ENCODE measurements at regions not wholly inside any gene's neighbourhood (a gene's known extent, or its start where the extent isn't known, plus 50 kb on each side); places are given as distances from the start of the nearest gene placed in this dataset.
"Not testable (repeated sequence)": the region's sequence is repeated elsewhere in the genome, so short reads cannot be mapped to it uniquely, and the experiment has no call there.

DNA sequence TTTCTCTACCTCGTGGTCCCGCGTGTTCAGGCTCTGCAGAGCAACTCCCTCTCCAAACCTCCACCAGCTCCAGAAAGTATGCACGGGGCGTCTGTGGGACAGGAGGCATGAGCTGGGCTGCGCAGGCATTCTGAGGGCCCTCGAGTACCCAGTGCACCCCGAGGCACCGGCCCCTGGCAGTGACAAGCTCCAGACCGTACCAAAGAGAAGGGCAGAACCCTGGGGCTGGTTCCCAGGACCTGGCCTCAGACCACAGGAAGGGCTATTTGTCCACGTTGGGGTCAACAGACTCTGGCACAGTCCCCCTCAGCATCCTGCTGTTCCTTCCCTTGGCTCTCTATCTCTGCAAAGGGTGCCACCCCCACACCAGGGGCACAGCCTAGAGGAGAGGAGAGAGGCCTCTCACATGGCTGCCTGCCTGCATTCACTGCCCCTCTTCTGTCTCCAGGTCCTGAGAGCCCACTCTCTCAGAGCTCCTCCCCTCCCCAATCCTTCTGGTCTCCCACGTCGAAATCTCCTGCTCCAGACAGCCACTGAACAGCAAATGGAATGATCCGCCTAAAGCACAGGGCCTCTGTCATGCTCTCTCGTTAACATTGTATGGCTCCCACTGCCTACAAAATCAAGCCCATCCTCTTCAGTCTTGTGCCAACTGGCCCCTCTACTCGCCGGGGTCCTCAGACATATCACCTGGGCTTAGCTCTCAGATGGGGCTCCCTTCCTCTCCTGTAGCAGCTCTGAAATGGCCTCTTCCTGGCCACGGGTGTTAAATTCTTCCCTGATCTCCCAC is 96.3 kb downstream of the OAT start:
- Histone ChIP-seq H3K27ac (no peak overlapping the region), H3K9me3 (no peaks in the 10 kb centered on the region), H3K4me3 (no peak overlapping the region), H3K36me3 (no peaks in the 10 kb centered on the region), H3K4me1 (peaks cover 0 to 5% (median 0%) of the 10 kb centered on the region in 12 donors), H3K27me3 (peaks cover 0 to 6% (median 0%) of the 10 kb centered on the region in 9 donors)
- TF ChIP-seq, protein P1, sequence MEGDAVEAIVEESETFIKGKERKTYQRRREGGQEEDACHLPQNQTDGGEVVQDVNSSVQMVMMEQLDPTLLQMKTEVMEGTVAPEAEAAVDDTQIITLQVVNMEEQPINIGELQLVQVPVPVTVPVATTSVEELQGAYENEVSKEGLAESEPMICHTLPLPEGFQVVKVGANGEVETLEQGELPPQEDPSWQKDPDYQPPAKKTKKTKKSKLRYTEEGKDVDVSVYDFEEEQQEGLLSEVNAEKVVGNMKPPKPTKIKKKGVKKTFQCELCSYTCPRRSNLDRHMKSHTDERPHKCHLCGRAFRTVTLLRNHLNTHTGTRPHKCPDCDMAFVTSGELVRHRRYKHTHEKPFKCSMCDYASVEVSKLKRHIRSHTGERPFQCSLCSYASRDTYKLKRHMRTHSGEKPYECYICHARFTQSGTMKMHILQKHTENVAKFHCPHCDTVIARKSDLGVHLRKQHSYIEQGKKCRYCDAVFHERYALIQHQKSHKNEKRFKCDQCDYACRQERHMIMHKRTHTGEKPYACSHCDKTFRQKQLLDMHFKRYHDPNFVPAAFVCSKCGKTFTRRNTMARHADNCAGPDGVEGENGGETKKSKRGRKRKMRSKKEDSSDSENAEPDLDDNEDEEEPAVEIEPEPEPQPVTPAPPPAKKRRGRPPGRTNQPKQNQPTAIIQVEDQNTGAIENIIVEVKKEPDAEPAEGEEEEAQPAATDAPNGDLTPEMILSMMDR (IDR thresholded peaks at IDR 0.05), result no peak
- no peak for TF ChIP-seq POLR2A (IDR thresholded peaks at IDR 0.05)
- ATAC-seq (no peak), DNase-seq (no peak)
- 68 to 78% (median 73%) methylated on average over 17 to 18 of the region's 18 CpGs for WGBS, 4 donors
- intact Hi-C loops (cut with DNase I), result no loop called here

DNA sequence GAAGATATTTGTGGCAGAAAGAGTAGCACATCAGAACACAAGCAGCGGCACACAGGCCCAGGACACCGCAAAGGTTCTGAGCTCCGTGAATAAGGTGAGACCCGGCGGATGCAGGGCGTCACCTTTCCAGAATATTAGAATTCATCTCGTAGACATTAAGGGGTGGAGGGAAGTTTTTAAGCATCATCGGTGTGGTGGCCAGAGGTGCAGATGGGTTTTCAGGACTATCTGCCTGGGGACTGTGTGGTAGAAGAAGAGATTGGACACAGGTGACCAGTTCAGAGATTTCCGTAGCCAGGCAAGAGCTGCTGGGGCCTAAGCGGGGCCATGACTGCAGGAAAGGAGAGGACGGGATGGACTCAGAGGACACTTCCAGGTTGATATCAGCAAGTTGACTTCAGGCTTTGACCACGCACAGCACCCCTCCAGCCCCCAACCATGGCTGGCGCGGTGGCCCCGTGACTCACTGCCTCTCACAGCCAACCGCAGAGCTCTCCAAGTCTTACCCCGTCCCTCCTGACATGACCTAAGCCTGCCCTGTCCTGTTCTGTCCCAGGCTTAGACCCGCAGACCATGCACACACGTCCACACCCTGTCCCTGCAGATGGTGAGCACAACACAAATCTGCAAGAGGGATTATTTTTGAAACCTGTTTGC is 97.2 kb downstream of the OAT start:
- no peak for ATAC-seq

DNA sequence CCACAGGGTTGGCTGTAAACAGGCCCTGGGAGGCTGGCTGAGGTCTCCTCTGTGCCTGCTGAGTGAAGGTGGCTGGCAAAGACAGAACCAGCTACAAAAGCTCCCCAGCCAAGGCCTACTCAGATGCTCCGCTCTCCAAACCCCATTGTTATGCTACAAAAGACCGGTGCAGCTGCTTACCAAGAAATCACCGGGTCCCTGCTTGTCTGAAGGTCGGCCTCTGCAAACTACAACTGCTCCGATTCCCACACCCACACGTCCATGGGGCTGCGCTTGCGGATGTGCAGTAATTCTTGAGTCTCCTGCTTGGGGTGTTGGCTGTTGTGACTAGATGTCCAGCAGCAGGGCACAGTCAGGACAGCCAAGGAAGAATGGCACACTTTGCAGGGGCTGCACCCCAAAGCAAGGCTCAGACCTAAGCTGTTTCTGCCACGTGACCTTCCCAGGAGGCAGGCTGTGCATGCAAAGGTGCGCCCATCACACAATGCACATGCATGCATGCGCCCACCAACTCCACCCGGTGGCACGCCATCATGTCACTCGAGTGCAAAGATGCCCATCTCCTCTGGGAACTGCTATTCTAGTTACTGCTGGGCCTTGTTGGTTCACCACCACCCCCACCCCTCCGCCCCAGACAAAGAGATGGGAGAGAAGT is 97.8 kb downstream of the OAT start:
- no peaks in the 10 kb centered on the region for H3K36me3 ChIP-seq
- ATAC-seq (no peak), DNase-seq (no peak)
- no peak for TF ChIP-seq POLR2A (IDR thresholded peaks at IDR 0.05)
- TF ChIP-seq, protein P1 (IDR thresholded peaks at IDR 0.05), result no peak
- intact Hi-C loops (cut with DNase I), result no loop called here
- no peak overlapping the region for H3K27ac ChIP-seq
- H3K4me1 ChIP-seq, result peaks cover 0 to 5% (median 0%) of the 10 kb centered on the region in 12 donors
- H3K9me3 ChIP-seq, result no peaks in the 10 kb centered on the region
- 89 to 95% (median 92%) methylated on average over 15 of the region's 15 CpGs for WGBS, 4 donors
- peaks cover 0 to 6% (median 0%) of the 10 kb centered on the region in 9 donors for H3K27me3 ChIP-seq
- no peak overlapping the region for H3K4me3 ChIP-seq

More for the DNA sequence above, 97.2 kb downstream of the OAT start:
- peaks cover 0 to 5% (median 0%) of the 10 kb centered on the region in 12 donors for H3K4me1 ChIP-seq
- intact Hi-C loops (cut with DNase I), result no loop called here
- no peak for DNase-seq
- H3K4me3 ChIP-seq, result no peak overlapping the region
- TF ChIP-seq, protein P1 (IDR thresholded peaks at IDR 0.05), result no peak
- TF ChIP-seq POLR2A (IDR thresholded peaks at IDR 0.05), result no peak
- no peaks in the 10 kb centered on the region for H3K36me3 ChIP-seq
- no peak overlapping the region for H3K27ac ChIP-seq
- H3K9me3 ChIP-seq, result no peaks in the 10 kb centered on the region
- WGBS, 4 donors, result 91 to 93% (median 92%) methylated on average over 19 of the region's 19 CpGs
- H3K27me3 ChIP-seq, result peaks cover 0 to 6% (median 0%) of the 10 kb centered on the region in 9 donors

DNA sequence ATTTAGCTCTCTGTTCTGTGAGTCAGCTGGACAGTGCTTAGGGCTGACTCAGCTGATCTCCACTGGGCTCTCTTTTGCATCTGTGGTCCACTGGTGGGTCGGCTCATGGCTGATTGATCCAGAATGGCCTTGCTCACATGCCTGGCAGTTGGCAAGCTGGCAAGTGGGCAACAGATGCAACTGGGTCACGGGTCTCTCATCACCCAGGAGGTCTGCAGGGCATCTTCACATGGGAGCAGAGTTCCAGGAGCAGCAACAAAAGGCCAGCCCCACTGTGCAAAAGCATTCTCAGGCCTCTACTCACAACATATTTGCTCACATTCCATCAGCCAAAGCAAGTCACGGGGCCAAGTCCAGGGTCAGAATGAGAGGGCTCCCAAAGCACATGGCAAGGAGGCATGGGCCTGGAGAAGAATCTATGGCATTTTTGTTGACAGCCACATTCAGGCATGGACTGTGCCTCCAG is 98.8 kb downstream of the OAT start:
- no peak for ATAC-seq
- H3K4me1 ChIP-seq, result no peaks in the 10 kb centered on the region
- TF ChIP-seq POLR2A (IDR thresholded peaks at IDR 0.05), result no peak
- TF ChIP-seq, protein P1 (IDR thresholded peaks at IDR 0.05), result no peak
- 86 to 100% (median 90%) methylated on average over 3 of the region's 3 CpGs for WGBS, 4 donors
- H3K9me3 ChIP-seq, result no peaks in the 10 kb centered on the region
- no peaks in the 10 kb centered on the region for H3K36me3 ChIP-seq
- intact Hi-C loops (cut with DNase I), result no loop called here
- no peak overlapping the region for H3K27ac ChIP-seq
- DNase-seq, result no peak
- no peak overlapping the region for H3K4me3 ChIP-seq
- H3K27me3 ChIP-seq, result peaks cover 0 to 6% (median 0%) of the 10 kb centered on the region in 9 donors

DNA sequence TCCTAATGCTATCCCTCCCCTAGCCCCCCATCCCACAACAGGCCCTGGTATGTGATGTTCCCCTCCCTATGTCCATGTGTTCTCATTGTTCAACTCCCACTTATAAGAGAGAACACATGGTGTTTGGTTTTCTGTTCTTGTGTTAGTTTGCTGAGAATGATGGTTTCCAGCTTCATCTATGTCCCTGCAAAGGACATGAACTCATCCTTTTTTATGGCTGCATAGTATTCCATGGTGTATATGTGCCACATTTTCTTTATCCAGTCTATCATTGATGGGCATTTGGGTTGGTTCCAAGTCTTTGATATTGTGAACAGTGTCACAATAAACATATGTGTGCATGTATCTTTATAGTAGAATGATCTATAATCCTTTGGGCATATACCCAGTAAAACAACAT is 99.2 kb downstream of the OAT start:
- H3K9me3 ChIP-seq; H3K4me3 ChIP-seq; intact Hi-C loops (cut with DNase I); ATAC-seq; DNase-seq; H3K27me3 ChIP-seq; H3K36me3 ChIP-seq; H3K27ac ChIP-seq; H3K4me1 ChIP-seq: not testable (repeated sequence)
